ENCODE measurements at regions not wholly inside any gene's neighbourhood (a gene's known extent, or its start where the extent isn't known, plus 50 kb on each side); places are given as distances from the start of the nearest gene placed in this dataset.

- Histone ChIP-seq H3K27ac (no peak overlapping the region), H3K4me3 (no peak overlapping the region)
- TF ChIP-seq CTCF (IDR thresholded peaks at IDR 0.05): no peak
- DNase-seq (ENCODE audit: low spot score): no peak
Measured at GRCh38 chr20:59456342-59457279, 147.7 kb upstream of the PHACTR3 start.

DNA sequence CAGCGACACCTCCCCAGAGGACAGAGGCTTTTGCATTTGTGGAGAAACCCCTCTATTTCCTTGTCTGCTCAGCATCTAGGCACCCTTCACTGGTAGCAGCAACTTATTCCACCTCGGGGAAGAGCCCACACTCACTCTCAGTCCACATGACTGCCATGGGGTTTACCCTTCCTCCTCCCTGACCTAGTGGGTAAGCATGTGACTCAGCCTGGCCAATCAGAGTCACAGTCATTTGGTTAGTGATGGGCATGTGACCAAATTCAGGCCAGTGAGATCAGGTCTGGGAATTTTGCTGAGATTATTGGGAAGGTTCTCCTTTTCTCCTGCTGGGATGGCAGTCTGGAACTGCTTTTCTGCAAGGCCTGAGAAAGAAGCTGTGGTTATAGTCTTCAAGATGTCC, 145.7 kb upstream of the PHACTR3 start:
- no peak overlapping the region for H3K27ac ChIP-seq
- H3K4me3 ChIP-seq: no peak overlapping the region
- TF ChIP-seq CTCF (IDR thresholded peaks at IDR 0.05): no peak
- no peak for DNase-seq (ENCODE audit: low spot score)

GRCh38 chr20:59459586-59459985, 144.8 kb upstream of the PHACTR3 start:
- Histone ChIP-seq H3K4me3 (no peak overlapping the region), H3K27ac (no peak overlapping the region)
- no peak for DNase-seq (ENCODE audit: low spot score)
- TF ChIP-seq CTCF (IDR thresholded peaks at IDR 0.05): no peak

DNA sequence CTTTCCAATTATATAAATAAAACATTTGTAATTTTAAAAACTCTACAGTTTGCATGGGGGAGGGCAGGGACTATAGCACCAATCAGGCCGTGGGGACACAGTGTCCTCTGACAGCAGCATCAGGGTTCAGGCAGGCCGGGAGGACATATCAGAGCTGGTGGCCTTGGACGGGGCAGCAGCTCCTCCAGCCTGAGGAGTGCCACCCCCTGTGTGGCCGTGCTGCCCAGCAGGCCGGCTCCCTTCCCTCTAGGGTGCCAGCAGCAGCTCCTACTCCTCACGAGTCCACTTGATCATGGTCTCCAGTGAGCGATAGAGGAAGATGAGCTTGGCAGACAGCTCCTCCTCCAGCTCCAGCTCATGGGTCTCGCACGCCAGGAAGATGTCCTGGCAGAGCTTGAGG, 144.0 kb upstream of the PHACTR3 start:
- no peak overlapping the region for H3K4me3 ChIP-seq
- no peak overlapping the region for H3K27ac ChIP-seq
- DNase-seq (ENCODE audit: low spot score): no peak
- no peak for TF ChIP-seq CTCF (IDR thresholded peaks at IDR 0.05)

DNA sequence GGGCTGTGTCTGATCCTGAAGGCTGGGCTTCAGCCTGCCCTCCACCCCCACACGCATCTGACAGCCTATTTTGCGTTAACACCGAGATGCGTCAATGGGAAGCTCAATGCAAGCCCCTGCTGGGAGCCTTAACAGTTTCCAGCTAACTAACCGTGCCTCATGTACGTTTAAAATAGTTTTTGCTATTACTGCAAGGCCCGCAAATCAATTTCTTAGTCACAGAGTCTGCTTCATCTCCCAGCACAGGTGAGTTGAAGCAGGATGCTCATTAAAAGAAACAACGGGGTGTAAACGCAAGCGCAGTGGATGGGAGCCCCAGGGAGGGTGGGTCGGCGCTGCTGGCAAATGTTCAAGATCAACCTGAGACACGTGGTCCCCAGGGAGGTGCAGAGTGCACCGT, 142.8 kb upstream of the PHACTR3 start:
- DNase-seq (ENCODE audit: low spot score): no peak
- TF ChIP-seq CTCF (IDR thresholded peaks at IDR 0.05): no peak
- Histone ChIP-seq H3K27ac (no peak overlapping the region), H3K4me3 (no peak overlapping the region)

- DNase-seq (ENCODE audit: low spot score): no peak
- no peak overlapping the region for H3K27ac ChIP-seq
- no peak overlapping the region for H3K4me3 ChIP-seq
Measured at GRCh38 chr20:59462249-59462648, 142.1 kb upstream of the PHACTR3 start.

More at GRCh38 chr20:59462249-59462648, 142.1 kb upstream of the PHACTR3 start:
- TF ChIP-seq CTCF (IDR thresholded peaks at IDR 0.05): no peak

Data from coronary artery (tissue), 2 donors.